ENCODE measurements at regions not wholly inside any gene's neighbourhood (a gene's known extent, or its start where the extent isn't known, plus 50 kb on each side); places are given as distances from the start of the nearest gene placed in this dataset.

GRCh38 chr7:91420606-91421005 is 156.4 kb downstream of the FZD1 start:
- TF ChIP-seq ZFX (IDR thresholded peaks at IDR 0.05; ENCODE audit: borderline replicate concordance), result no peak
- TF ChIP-seq, protein P1, sequence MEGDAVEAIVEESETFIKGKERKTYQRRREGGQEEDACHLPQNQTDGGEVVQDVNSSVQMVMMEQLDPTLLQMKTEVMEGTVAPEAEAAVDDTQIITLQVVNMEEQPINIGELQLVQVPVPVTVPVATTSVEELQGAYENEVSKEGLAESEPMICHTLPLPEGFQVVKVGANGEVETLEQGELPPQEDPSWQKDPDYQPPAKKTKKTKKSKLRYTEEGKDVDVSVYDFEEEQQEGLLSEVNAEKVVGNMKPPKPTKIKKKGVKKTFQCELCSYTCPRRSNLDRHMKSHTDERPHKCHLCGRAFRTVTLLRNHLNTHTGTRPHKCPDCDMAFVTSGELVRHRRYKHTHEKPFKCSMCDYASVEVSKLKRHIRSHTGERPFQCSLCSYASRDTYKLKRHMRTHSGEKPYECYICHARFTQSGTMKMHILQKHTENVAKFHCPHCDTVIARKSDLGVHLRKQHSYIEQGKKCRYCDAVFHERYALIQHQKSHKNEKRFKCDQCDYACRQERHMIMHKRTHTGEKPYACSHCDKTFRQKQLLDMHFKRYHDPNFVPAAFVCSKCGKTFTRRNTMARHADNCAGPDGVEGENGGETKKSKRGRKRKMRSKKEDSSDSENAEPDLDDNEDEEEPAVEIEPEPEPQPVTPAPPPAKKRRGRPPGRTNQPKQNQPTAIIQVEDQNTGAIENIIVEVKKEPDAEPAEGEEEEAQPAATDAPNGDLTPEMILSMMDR (IDR thresholded peaks at IDR 0.05), result no peak
- H3K27ac ChIP-seq, result no peak overlapping the region

GRCh38 chr7:91421018-91421417 is 156.8 kb downstream of the FZD1 start:
- H3K27ac ChIP-seq, result no peak overlapping the region
- TF ChIP-seq, protein P1 (IDR thresholded peaks at IDR 0.05), result no peak
- no peak for TF ChIP-seq ZFX (IDR thresholded peaks at IDR 0.05; ENCODE audit: borderline replicate concordance)

- no peak overlapping the region for H3K27ac ChIP-seq
- TF ChIP-seq, protein P1 (IDR thresholded peaks at IDR 0.05), result no peak
- TF ChIP-seq ZFX (IDR thresholded peaks at IDR 0.05; ENCODE audit: borderline replicate concordance), result no peak
Measured at GRCh38 chr7:91424371-91424770, 160.1 kb downstream of the FZD1 start.

DNA sequence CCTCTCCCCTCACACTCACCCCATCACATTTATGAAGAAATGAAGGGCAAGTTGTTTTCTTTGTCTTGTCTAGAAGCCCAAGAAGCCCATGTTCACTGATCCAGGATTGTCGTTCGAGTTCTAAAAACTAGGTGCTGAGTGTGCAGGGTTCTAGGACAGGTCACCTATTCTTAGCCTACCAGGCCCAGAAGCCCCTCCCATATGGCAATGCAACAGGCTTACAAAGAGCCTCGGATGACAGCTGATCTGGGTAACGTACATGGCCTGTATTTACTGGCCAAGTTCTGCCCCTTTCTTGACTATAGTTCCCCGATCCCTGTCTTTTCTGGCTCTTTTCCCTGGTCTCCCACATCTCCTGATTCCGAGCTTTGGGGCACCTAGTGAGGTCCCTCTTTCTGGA is 160.9 kb downstream of the FZD1 start:
- H3K27ac ChIP-seq, result no peak overlapping the region
- TF ChIP-seq ZFX (IDR thresholded peaks at IDR 0.05; ENCODE audit: borderline replicate concordance), result no peak
- TF ChIP-seq, protein P1 (IDR thresholded peaks at IDR 0.05), result no peak

GRCh38 chr7:91427051-91427450 is 162.8 kb downstream of the FZD1 start:
- TF ChIP-seq, protein P1 (IDR thresholded peaks at IDR 0.05), result no peak
- no peak for TF ChIP-seq ZFX (IDR thresholded peaks at IDR 0.05; ENCODE audit: borderline replicate concordance)
- H3K27ac ChIP-seq, result no peak overlapping the region

- no peak overlapping the region for H3K27ac ChIP-seq
- TF ChIP-seq, protein P1 (IDR thresholded peaks at IDR 0.05), result no peak
- no peak for TF ChIP-seq ZFX (IDR thresholded peaks at IDR 0.05; ENCODE audit: borderline replicate concordance)
Measured at GRCh38 chr7:91431601-91432000, 167.4 kb downstream of the FZD1 start.

- H3K27ac ChIP-seq, result no peak overlapping the region
- TF ChIP-seq ZFX (IDR thresholded peaks at IDR 0.05; ENCODE audit: borderline replicate concordance), result no peak
- TF ChIP-seq, protein P1 (IDR thresholded peaks at IDR 0.05), result no peak
Measured at GRCh38 chr7:91434836-91435235, 170.6 kb downstream of the FZD1 start.

All from 22Rv1 (cell line).